Heart left ventricle (tissue), 13 donors: ENCODE measurements at regions not wholly inside any gene's neighbourhood (a gene's known extent, or its start where the extent isn't known, plus 50 kb on each side); places are given as distances from the start of the nearest gene placed in this dataset.

Experiments
- CTCF ChIP-seq, 12 donors: fragments of 200-600 bp; sonication (generic) in 4 of 12; IDR thresholded peaks; one replicate each; pipeline versions ENCODE4 v1.5.0 to v1.8.0; 2018 to 2022; ENCODE audit warnings: antibody characterized with exemption in 12 of 12, mild to moderate bottlenecking in 5 of 12
- POLR2A ChIP-seq, 2 donors: fragments of 450-650 bp; IDR thresholded peaks; one replicate each; pipeline ENCODE4 v1.6.1; 2017; ENCODE audit warnings: antibody characterized with exemption in 2 of 2, mild to moderate bottlenecking in 2 of 2, moderate library complexity in 2 of 2
- donor health status: ischemic (EF 13 %, LVEDD 7.1; RV severe dilation, severe dysfunction).
- donor health status: DM: no; HTN: yes; CAD: no.
- donor health status: DM: no; HTN: no; CAD: no.
- donor health status: ischemic (EF 25% LVEDD 6.9; RV normal size, moderate dysfunction).
- donor health status: ischemic (EF 25% LVEDD 5.7; RV mildly dilated, moderate dysfunction).
- donor health status: ischemic (EF 35%, LVEDD 5.7; RV mildly dilated, moderate dysfunction).
- donor health status: nonischemic (EF 11% LVEDD 7.7; RV severe dilation, severe dysfunction).
- donor health status: DM: yes; HTN: yes; CAD: no.
- donor health status: PGD.
- donor health status: ischemic (EF 29% LVEDD 5.4; RV normal size, mild dysfunction).
- donor health status: nonischemic (EF 23%, LVEDD 6.1; RV moderate dilation, normal function).

- TF ChIP-seq POLR2A (IDR thresholded peaks at IDR 0.05) (no peak), CTCF (IDR thresholded peaks at IDR 0.05) (no peak)
Measured at GRCh38 chr9:78383130-78383529, 86.2 kb downstream of the PSAT1 start.
